Activated CD4-positive, alpha-beta T cell treated with anti-CD3 and anti-CD28 coated beads, Interleukin-10, Interleukin-2, amounts not matched to agents 100 ng/mL and 50 ng/mL, durations not matched to agents 16 hours and 8 hours (primary cell): ENCODE measurements at regions not wholly inside any gene's neighbourhood (a gene's known extent, or its start where the extent isn't known, plus 50 kb on each side); places are given as distances from the start of the nearest gene placed in this dataset.

Experiments used
- DNase-seq: peaks from one replicate; pipeline ENCODE4 v3.0.0-alpha.2; 2020

GRCh38 chr18:78912844-78913243, 66.8 kb upstream of the SALL3 start:
- no peak for DNase-seq

- DNase-seq, result no peak
Measured at GRCh38 chr18:78913395-78913794, 66.2 kb upstream of the SALL3 start.

GRCh38 chr18:78913830-78914231, 65.8 kb upstream of the SALL3 start:
- DNase-seq, result no peak

- DNase-seq, result no peak
Measured at GRCh38 chr18:78914249-78914935, 65.2 kb upstream of the SALL3 start.

- DNase-seq, result no peak
Measured at GRCh38 chr18:78915446-78916008, 64.1 kb upstream of the SALL3 start.

- DNase-seq, result no peak
Measured at GRCh38 chr18:78918707-78919106, 60.9 kb upstream of the SALL3 start.

GRCh38 chr18:78919956-78920355, 59.7 kb upstream of the SALL3 start:
- DNase-seq, result no peak

GRCh38 chr18:78920456-78921138, 59.0 kb upstream of the SALL3 start:
- DNase-seq, result no peak

GRCh38 chr18:78922856-78923255, 56.8 kb upstream of the SALL3 start:
- no peak for DNase-seq

GRCh38 chr18:78924301-78924700, 55.3 kb upstream of the SALL3 start:
- no peak for DNase-seq

- no peak for DNase-seq
Measured at GRCh38 chr18:78924786-78925540, 54.7 kb upstream of the SALL3 start.

- no peak for DNase-seq
Measured at GRCh38 chr18:78925557-78926242, 53.9 kb upstream of the SALL3 start.

- no peak for DNase-seq
Measured at GRCh38 chr18:78926243-78926615, 53.4 kb upstream of the SALL3 start.

GRCh38 chr18:78927156-78927555, 52.5 kb upstream of the SALL3 start:
- DNase-seq, result no peak

GRCh38 chr18:78927616-78928015, 52.0 kb upstream of the SALL3 start:
- no peak for DNase-seq

GRCh38 chr18:78928076-78928475, 51.5 kb upstream of the SALL3 start:
- DNase-seq, result no peak

GRCh38 chr18:78929516-78929915, 50.1 kb upstream of the SALL3 start:
- no peak for DNase-seq
